ENCODE measurements at regions not wholly inside any gene's neighbourhood (a gene's known extent, or its start where the extent isn't known, plus 50 kb on each side); places are given as distances from the start of the nearest gene placed in this dataset.

GRCh38 chr9:85884256-85884655 is 56.7 kb upstream of the NAA35 start:
- DNase-seq (ENCODE audit: low spot score): no peak
- no peak for ATAC-seq (ENCODE audit: low FRiP score)
- no peak for TF ChIP-seq CTCF (IDR thresholded peaks at IDR 0.05)

GRCh38 chr9:85890962-85891361 is 50.0 kb upstream of the NAA35 start:
- ATAC-seq (ENCODE audit: low FRiP score) (no peak), DNase-seq (ENCODE audit: low spot score) (no peak)
- TF ChIP-seq CTCF (IDR thresholded peaks at IDR 0.05): no peak

Measured in omental fat pad (tissue), 3 donors.